Central memory CD8-positive, alpha-beta T cell (primary cell): ENCODE measurements at regions not wholly inside any gene's neighbourhood (a gene's known extent, or its start where the extent isn't known, plus 50 kb on each side); places are given as distances from the start of the nearest gene placed in this dataset.
"Not testable (repeated sequence)": the region's sequence is repeated elsewhere in the genome, so short reads cannot be mapped to it uniquely, and the experiment has no call there.

Source experiments
- ATAC-seq: fragments of 150-1000 bp; cut with Tn5 transposase; replicated peaks from 2 replicates; pipeline ENCODE4 v1.10.0; 2022; ENCODE audit warnings: mild to moderate bottlenecking, moderate FRiP score, moderate number of reproducible peaks; ENCODE audit not compliant: poor library complexity, severe bottlenecking; ENCODE audit errors: extremely low read depth
- DNase-seq, 2 donors: peaks; one replicate each; pipeline ENCODE4 v3.0.0; 2021; ENCODE audit warnings: low spot score in 2 of 2
- H3K27ac Mint-ChIP-seq: one replicate; pipeline ENCODE4 v1.8.0; 2022; ENCODE audit warnings: low read depth, mild to moderate bottlenecking, moderate library complexity, mixed read lengths
- H3K27me3 Mint-ChIP-seq: one replicate; pipeline ENCODE4 v1.8.0; 2022; ENCODE audit warnings: mixed read lengths
- H3K36me3 Mint-ChIP-seq: one replicate; pipeline ENCODE4 v1.8.0; 2022; ENCODE audit warnings: mild to moderate bottlenecking, moderate library complexity, mixed read lengths; ENCODE audit not compliant: insufficient read depth
- H3K4me1 Mint-ChIP-seq: one replicate; pipeline ENCODE4 v1.8.0; 2022; ENCODE audit warnings: mixed read lengths
- H3K4me3 Mint-ChIP-seq: one replicate; pipeline ENCODE4 v1.8.0; 2022; ENCODE audit warnings: mild to moderate bottlenecking, moderate library complexity, mixed read lengths
- H3K9me3 Mint-ChIP-seq: one replicate; pipeline ENCODE4 v1.8.0; 2022; ENCODE audit warnings: mixed read lengths

DNA sequence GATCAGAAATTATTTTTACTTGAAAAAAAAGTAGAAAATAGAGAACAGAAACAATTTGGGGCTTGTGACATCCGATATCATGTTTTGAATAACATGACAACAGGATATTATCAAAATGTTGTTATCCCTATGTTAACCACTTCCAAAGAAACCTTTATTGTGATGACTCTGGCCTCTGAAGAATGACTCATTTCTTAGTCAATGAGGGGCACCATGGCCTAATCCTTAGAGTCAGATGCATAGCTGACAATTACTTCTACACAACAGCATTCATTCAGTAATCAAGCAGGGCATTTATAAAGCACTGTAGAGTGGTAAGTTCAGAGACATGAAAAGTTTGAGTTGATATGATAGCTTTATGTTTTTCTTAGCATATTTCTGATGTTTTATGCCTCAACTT, 703.0 kb downstream of the RNF144A start:
- Mint-ChIP-seq H3K4me3 (no peak overlapping the region), H3K27ac (no peak overlapping the region), H3K9me3 (peaks cover 6% of the 10 kb centered on the region), H3K27me3 (no peaks in the 10 kb centered on the region), H3K4me1 (no peaks in the 10 kb centered on the region), H3K36me3 (no peaks in the 10 kb centered on the region)
- ATAC-seq = no peak
- no peak for DNase-seq

DNA sequence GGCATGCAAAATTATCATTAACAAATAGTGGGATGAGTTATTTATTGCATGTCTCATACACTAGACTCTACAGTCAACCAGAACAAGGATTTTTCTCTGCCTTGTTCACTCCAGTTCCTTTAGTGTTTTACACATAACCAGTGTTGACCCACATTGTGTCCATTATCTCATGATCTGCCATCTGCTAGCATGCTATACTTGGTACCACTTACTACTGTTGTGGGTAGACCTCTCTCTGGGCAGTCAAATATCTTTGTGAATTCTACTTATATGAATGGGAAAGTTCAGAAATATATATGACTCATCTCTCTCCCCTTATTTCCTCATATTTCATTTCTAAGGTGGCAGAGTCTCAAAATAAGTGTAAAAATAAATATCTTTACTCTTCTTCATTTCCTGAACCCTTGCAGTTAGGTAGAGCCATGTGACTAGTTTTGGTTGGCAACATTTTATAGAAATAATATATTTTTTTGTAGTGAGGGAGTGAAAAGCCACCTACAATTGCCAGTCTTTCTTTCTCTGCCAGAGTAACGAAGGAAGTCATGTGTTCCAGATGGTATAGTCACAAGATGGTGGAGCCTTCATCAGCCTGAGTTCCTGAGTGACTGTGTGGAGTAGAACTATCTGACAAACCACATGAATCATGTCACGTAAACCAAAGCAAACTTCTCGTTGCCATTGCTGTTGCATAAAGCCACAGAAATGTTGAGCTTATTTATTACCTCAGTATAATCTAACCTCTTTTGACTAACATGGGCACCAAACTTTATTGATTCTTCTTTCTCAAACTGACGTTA, 704.0 kb downstream of the RNF144A start:
- H3K4me1 Mint-ChIP-seq = no peaks in the 10 kb centered on the region
- H3K36me3 Mint-ChIP-seq = no peaks in the 10 kb centered on the region
- H3K27me3 Mint-ChIP-seq = no peaks in the 10 kb centered on the region
- no peak for ATAC-seq
- no peak overlapping the region for H3K27ac Mint-ChIP-seq
- DNase-seq = no peak
- peaks cover 6% of the 10 kb centered on the region for H3K9me3 Mint-ChIP-seq
- H3K4me3 Mint-ChIP-seq = no peak overlapping the region

DNA sequence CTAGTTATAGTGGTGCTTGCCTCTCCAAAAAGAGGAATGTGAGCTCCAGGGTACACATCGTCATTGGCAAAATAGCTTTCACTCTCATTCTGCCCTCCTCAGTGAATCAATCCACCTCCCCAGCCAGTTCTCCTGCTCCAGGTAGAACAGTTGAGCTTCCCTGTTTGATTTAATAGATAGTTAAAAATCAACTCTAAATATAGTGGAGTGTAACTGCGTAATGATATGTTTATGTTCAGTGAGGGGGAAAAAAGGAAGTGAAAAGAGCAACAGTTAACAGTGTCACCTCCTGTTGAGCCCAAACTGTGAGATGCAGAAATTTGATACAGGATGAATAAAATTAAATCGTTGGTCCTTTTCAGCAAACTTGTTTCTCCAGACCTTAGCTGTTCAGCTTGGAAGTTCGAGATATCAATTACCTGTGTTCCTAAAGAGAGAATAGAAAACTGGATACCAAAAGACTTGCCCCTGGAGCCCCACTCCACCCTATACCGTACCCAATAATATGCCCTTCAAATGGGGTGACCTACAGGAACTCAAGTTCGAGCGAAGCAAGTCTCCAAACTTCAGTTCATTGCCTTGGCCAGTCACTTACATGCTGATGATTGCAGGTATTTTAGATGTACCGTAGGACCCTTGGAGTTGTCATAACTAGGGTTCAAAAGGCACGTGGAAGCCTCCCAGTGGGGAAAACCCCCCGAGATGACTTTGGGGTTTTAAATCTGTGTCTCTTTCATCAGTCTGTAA, 708.4 kb downstream of the RNF144A start:
- no peak for DNase-seq
- H3K4me1 Mint-ChIP-seq = no peaks in the 10 kb centered on the region
- no peak overlapping the region for H3K4me3 Mint-ChIP-seq
- no peaks in the 10 kb centered on the region for H3K27me3 Mint-ChIP-seq
- no peak overlapping the region for H3K27ac Mint-ChIP-seq
- no peaks in the 10 kb centered on the region for H3K36me3 Mint-ChIP-seq
- peaks cover 6% of the 10 kb centered on the region for H3K9me3 Mint-ChIP-seq
- ATAC-seq = no peak

DNA sequence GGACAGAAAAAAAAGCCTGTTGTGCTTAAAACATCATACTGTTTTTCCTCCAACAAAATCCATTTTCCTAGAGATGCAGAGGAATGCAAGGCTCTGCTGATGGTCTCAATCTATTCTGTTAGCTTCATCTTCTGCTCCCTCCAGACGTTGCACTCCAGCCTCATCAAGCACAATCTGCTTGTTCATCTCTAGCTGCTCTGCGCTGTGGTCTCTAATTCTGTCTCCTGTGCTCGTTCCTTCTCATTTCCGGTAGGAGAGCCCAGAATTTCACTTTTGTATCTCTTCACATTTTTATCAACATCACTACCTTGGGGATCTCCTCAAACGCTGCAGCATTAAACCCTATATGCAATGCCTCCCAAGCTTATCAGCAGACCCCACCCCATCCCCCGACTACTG, 708.9 kb downstream of the RNF144A start:
- ATAC-seq = no peak
- Mint-ChIP-seq H3K27me3 (no peaks in the 10 kb centered on the region), H3K36me3 (no peaks in the 10 kb centered on the region), H3K4me1 (no peaks in the 10 kb centered on the region), H3K27ac (no peak overlapping the region), H3K9me3 (peaks cover 6% of the 10 kb centered on the region), H3K4me3 (no peak overlapping the region)
- no peak for DNase-seq

DNA sequence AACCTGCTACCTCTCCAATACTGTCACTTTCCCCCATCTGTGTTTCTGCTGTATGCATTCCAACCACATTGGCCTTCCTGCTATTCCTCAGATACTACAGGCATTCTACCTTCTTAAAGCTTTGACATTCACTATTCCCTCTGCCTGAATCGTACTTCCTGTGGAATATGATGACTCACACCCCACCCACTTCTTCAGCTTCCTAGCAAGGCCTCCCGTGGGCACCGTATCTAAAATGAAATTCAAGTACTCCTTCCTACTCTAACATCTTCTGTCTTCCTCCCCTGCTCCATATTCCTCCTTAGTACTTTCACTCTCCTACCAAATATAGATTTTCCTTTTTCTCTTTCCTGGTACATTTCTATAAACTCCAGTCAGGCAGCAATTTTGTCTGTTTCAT, 710.4 kb downstream of the RNF144A start:
- ATAC-seq (no peak), DNase-seq (no peak)
- H3K9me3 Mint-ChIP-seq = no peaks in the 10 kb centered on the region
- no peak overlapping the region for H3K27ac Mint-ChIP-seq
- H3K4me1 Mint-ChIP-seq = no peaks in the 10 kb centered on the region
- no peaks in the 10 kb centered on the region for H3K36me3 Mint-ChIP-seq
- no peak overlapping the region for H3K4me3 Mint-ChIP-seq
- no peaks in the 10 kb centered on the region for H3K27me3 Mint-ChIP-seq

DNA sequence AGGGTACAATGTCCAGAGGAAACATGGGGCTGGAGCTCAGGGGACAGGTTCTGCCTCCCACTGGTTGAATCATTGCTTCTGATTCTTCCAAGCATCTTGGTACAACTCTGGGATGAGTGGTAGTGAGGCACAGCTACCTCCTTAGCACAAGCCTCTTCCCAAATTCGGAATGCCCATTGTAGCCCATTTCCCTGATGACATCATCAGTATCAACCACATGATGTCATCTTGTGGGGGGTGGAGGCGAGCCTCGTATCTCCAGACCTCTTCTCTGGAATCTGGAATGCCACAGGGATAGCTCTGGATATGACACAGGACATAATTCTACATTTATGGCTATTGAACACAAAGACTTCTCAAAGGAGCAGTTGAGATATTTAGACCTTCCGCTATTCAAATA, 715.2 kb downstream of the RNF144A start:
- no peaks in the 10 kb centered on the region for H3K9me3 Mint-ChIP-seq
- H3K27me3 Mint-ChIP-seq = no peaks in the 10 kb centered on the region
- no peak for ATAC-seq
- H3K4me1 Mint-ChIP-seq = no peaks in the 10 kb centered on the region
- no peak overlapping the region for H3K27ac Mint-ChIP-seq
- H3K4me3 Mint-ChIP-seq = no peak overlapping the region
- H3K36me3 Mint-ChIP-seq = no peaks in the 10 kb centered on the region
- DNase-seq = no peak

DNA sequence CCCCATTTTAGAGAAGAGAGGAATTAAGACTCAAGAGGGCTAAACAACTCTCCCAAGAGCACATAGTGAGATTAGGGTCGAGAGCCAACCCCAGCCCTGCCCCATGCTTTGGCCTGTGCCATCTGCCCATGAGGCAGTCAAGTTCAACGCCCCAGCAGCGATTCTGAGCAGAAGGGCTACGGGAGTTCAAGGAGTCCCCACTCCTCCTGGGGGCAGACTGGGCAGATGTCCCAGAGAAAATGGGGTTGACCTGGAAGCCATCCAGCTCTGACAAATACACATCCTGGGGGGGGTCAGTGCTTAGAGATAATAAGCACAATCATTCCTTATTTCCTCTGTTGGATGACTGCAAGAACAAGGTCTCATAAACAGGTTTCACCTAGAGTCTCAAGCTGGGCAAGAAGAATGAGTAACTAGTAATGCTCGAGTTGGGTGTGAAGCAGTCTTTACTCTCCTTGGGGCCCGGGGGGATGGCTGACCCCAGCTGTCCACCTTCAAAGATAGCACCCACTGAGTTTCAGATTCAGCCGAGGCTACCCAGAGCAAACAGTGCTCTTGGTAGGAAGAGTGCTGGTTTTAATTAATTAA, 716.4 kb downstream of the RNF144A start:
- Mint-ChIP-seq H3K4me3 (no peak overlapping the region), H3K27ac (no peak overlapping the region), H3K27me3 (no peaks in the 10 kb centered on the region), H3K9me3 (no peaks in the 10 kb centered on the region), H3K36me3 (no peaks in the 10 kb centered on the region), H3K4me1 (no peaks in the 10 kb centered on the region)
- ATAC-seq = no peak
- no peak for DNase-seq

DNA sequence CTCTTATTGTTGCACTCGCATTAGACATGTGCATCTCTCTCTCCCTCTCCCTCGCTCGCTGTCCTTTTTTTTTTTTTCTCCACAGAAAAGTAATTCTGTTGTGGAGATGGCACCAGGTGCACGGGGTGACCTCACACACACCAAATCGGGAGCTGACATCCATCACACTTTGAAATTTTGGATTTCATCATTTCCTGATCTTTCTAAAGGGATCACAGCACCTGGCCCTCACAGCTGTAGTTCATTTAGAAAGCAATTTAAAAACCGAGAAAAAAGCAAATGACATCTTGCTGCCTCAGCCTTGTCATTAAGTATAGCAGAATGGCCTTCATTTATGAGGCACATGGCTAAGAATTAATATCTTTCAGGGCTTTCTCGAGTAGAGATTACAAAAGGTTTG, 717.2 kb downstream of the RNF144A start:
- no peaks in the 10 kb centered on the region for H3K4me1 Mint-ChIP-seq
- H3K27ac Mint-ChIP-seq = no peak overlapping the region
- no peaks in the 10 kb centered on the region for H3K36me3 Mint-ChIP-seq
- H3K9me3 Mint-ChIP-seq = no peaks in the 10 kb centered on the region
- ATAC-seq (no peak), DNase-seq (no peak)
- no peaks in the 10 kb centered on the region for H3K27me3 Mint-ChIP-seq
- H3K4me3 Mint-ChIP-seq = no peak overlapping the region

DNA sequence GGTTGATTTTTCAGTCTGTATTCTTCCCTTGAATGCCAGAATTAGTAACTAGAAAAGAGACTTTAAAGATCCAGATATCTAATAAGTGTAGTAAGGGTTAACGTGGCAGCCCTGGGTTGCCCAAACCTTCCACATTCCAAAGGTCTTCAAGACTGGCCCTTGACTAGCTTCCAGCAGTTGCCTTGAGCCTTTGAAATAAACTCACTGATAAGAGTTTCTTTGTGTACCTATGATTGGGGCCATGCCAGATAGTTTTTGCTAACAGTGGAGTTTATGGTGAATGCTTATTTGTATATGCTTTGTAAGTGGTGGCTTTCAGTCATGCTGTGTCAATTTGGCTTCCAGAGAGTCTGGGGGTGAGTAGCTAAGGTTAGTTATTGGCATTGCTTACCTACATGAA, 722.3 kb downstream of the RNF144A start:
- Mint-ChIP-seq H3K27me3 (no peaks in the 10 kb centered on the region), H3K9me3 (peaks cover 12% of the 10 kb centered on the region), H3K4me1 (no peaks in the 10 kb centered on the region), H3K36me3 (no peaks in the 10 kb centered on the region), H3K27ac (no peak overlapping the region), H3K4me3 (no peak overlapping the region)
- no peak for DNase-seq
- no peak for ATAC-seq

DNA sequence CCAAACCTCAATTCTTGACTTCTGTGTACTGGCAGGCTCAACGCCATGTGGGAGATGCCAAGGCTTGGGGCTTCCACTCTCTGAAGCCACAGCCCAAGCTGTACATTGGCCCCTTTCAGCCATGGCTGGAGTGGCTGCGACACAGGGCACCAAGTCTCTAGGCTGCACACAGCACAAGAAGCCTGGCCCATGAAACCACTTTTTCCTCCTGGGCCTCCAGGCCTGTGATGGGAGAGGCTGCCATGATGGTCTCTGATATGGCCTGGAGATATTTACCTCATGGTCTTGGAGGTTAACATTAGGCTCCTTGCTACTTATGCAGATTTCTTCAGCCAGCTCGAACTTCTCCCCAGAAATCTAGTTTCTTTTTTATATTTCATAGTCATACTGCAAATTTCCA, 724.1 kb downstream of the RNF144A start:
- not testable (repeated sequence) for H3K36me3 Mint-ChIP-seq, H3K27ac Mint-ChIP-seq, H3K4me1 Mint-ChIP-seq, H3K4me3 Mint-ChIP-seq, ATAC-seq, DNase-seq, H3K27me3 Mint-ChIP-seq
- H3K9me3 Mint-ChIP-seq = peaks cover 12% of the 10 kb centered on the region

DNA sequence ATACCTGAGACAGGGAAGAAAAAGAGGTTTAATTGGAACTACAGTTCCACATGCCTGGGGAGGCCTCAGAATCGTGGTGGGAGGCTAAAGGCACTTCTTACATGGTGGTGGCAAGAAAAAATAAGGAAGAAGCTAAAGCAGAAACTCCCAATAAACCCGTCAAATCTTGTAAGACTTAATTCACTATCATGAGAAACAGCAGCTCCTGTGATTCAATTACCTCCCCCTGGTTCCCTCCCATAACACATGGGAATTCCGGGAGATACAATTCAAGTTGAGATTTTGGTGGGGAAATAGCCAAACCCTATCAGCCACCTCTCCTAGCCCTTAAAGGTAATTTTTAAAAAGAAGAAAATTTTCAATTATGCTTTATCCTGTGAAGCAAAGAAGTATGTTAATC, 728.8 kb downstream of the RNF144A start:
- Mint-ChIP-seq H3K4me3 (no peak overlapping the region), H3K9me3 (peaks cover 7% of the 10 kb centered on the region), H3K27ac (no peak overlapping the region), H3K27me3 (no peaks in the 10 kb centered on the region), H3K36me3 (no peaks in the 10 kb centered on the region), H3K4me1 (peaks cover 14% of the 10 kb centered on the region)
- no peak for DNase-seq
- ATAC-seq = no peak

DNA sequence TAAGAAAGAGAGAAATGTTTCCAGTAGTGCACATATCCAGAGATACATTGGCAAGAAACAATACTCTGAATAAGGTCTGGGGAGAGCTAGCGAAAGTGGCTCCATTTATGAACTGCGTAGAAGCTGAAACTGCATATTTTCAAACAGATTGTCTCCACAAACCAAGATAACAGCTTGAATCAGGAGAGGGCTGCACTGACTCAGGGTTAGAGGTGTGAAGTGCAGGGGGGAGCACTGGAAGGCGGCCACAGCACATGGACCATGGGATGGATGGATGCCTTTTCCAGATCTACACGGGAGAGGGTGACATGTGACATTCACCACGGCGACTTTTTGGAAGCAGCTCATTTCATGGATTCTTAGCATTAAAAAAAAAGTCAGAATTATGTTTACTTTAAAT, 729.4 kb downstream of the RNF144A start:
- Mint-ChIP-seq H3K27ac (no peak overlapping the region), H3K4me1 (peaks cover 14% of the 10 kb centered on the region), H3K36me3 (no peaks in the 10 kb centered on the region), H3K4me3 (no peak overlapping the region), H3K9me3 (peaks cover 4% of the 10 kb centered on the region), H3K27me3 (no peaks in the 10 kb centered on the region)
- ATAC-seq = no peak
- DNase-seq = no peak

DNA sequence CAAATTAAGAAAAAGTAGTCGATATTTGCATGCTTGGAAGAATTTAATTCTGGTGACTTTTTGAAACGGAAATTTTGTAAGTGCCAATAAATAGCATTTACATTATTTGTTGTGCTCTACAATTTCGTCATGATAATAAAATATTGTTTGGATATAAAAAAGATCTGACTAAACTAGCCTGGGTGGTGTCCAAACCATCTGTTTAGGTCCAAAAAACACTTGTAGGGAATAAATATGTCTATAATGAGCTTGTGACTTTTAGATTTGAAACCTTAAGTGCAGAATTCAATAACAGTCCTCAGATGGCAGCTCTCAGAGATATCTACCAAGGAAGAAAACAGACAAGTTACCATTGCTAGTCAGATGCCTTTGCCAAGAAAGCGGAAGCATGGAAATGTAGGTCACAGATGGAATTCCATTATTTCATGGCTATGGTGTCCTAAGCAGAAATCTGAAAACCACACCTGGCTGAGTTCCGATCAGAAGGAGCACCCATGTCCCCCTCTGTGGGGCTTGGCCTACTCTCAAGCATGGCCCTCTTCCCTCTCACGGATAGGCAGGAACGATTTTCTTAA, 731.1 kb downstream of the RNF144A start:
- H3K36me3 Mint-ChIP-seq = no peaks in the 10 kb centered on the region
- no peak overlapping the region for H3K27ac Mint-ChIP-seq
- H3K4me1 Mint-ChIP-seq = peaks cover 14% of the 10 kb centered on the region
- no peaks in the 10 kb centered on the region for H3K9me3 Mint-ChIP-seq
- no peak for DNase-seq
- no peaks in the 10 kb centered on the region for H3K27me3 Mint-ChIP-seq
- no peak overlapping the region for H3K4me3 Mint-ChIP-seq
- no peak for ATAC-seq
